ENCODE measurements at regions not wholly inside any gene's neighbourhood (a gene's known extent, or its start where the extent isn't known, plus 50 kb on each side); places are given as distances from the start of the nearest gene placed in this dataset.
"Not testable (repeated sequence)": the region's sequence is repeated elsewhere in the genome, so short reads cannot be mapped to it uniquely, and the experiment has no call there.

GRCh38 chr2:111525026-111525425 lies 359.0 kb downstream of the ANAPC1 start:
- not testable (repeated sequence) for TF ChIP-seq CTCF (conservative IDR thresholded peaks at IDR 0.05; ENCODE audit: low read length); EZH2phosphoT487 (IDR thresholded peaks at IDR 0.05; ENCODE audit: borderline replicate concordance, low read depth, low read length)
